ENCODE measurements at regions not wholly inside any gene's neighbourhood (a gene's known extent, or its start where the extent isn't known, plus 50 kb on each side); places are given as distances from the start of the nearest gene placed in this dataset.

GRCh38 chr5:94045839-94046782 lies 304.7 kb upstream of the POU5F2 start:
- DNase-seq (ENCODE audit: insufficient read length, low spot score) (no peak), FAIRE-seq (no peak)
- TF ChIP-seq CTCF (IDR thresholded peaks at IDR 0.05; ENCODE audit: insufficient read depth, missing control alignments) = no peak

GRCh38 chr5:94043311-94043710 lies 301.9 kb upstream of the POU5F2 start:
- DNase-seq (ENCODE audit: insufficient read length, low spot score) = no peak
- TF ChIP-seq CTCF (IDR thresholded peaks at IDR 0.05; ENCODE audit: insufficient read depth, missing control alignments) = no peak
- FAIRE-seq = no peak

GRCh38 chr5:94040591-94041148 lies 299.3 kb upstream of the POU5F2 start:
- no peak for DNase-seq (ENCODE audit: insufficient read length, low spot score)
- no peak for FAIRE-seq
- no peak for TF ChIP-seq CTCF (IDR thresholded peaks at IDR 0.05; ENCODE audit: insufficient read depth, missing control alignments)

GRCh38 chr5:94039101-94039500 lies 297.7 kb upstream of the POU5F2 start:
- FAIRE-seq = no peak
- TF ChIP-seq CTCF (IDR thresholded peaks at IDR 0.05; ENCODE audit: insufficient read depth, missing control alignments) = no peak
- DNase-seq (ENCODE audit: insufficient read length, low spot score) = no peak

- DNase-seq (ENCODE audit: insufficient read length, low spot score) = no peak
- no peak for FAIRE-seq
- TF ChIP-seq CTCF (IDR thresholded peaks at IDR 0.05; ENCODE audit: insufficient read depth, missing control alignments) = no peak
Observed at GRCh38 chr5:94031631-94032030, 290.2 kb upstream of the POU5F2 start.

- no peak for TF ChIP-seq CTCF (IDR thresholded peaks at IDR 0.05; ENCODE audit: insufficient read depth, missing control alignments)
- FAIRE-seq (no peak), DNase-seq (ENCODE audit: insufficient read length, low spot score) (no peak)
Observed at GRCh38 chr5:94028001-94028400, 286.6 kb upstream of the POU5F2 start.

GRCh38 chr5:94027145-94027544 lies 285.7 kb upstream of the POU5F2 start:
- FAIRE-seq = no peak
- no peak for TF ChIP-seq CTCF (IDR thresholded peaks at IDR 0.05; ENCODE audit: insufficient read depth, missing control alignments)

More at GRCh38 chr5:94027145-94027544, 285.7 kb upstream of the POU5F2 start:
- no peak for DNase-seq (ENCODE audit: insufficient read length, low spot score)

All from D721Med (cell line).